HG02763 (cell line): ENCODE measurements at regions not wholly inside any gene's neighbourhood (a gene's known extent, or its start where the extent isn't known, plus 50 kb on each side); places are given as distances from the start of the nearest gene placed in this dataset.
"Not testable (repeated sequence)": the region's sequence is repeated elsewhere in the genome, so short reads cannot be mapped to it uniquely, and the experiment has no call there.

Experiments used
- ATAC-seq: cut with Tn5 transposase; IDR thresholded peaks from one replicate; pipeline ENCODE4 v1.9.1; 2021; ENCODE audit warnings: mild to moderate bottlenecking, moderate library complexity; ENCODE audit not compliant: unreplicated experiment

DNA sequence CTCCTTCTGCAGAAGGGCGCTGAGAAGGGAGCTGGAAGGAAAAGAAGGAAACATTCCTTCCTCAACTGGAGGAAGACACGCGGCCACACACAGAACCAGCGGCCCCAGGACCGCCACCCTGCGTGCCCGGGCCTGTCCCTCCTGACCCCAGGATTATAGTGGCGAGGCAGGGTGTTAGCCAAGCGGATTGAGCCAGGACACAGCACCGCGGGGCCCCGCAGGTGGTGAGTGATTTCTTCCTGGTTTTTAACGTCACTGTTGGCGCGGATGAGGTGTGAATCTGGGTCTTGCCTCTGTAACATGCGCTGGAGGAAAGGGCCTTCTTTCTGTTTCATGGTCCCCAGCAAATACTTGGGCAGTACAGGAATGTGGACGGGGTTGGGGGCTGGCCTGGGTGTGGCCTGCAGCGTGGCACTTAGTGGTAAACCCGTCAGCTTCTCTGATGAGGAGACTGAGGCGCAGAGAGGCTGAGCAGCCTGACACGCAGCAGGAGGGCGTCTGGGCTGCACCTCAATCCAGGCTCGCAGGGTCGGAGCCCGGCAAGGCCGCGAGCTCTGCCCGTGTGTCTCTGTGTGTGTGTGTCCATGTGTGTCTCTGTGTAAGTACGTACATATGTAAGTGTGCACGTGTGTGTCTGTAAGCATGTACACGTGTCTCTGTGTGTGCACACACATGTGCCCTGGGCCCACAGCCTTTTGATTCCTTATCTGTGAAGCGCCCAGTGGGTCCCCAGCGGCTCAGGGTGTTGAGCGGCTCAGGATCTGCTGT lies 158.4 kb upstream of the ZNF469 start:
- ATAC-seq, result not testable (repeated sequence)

DNA sequence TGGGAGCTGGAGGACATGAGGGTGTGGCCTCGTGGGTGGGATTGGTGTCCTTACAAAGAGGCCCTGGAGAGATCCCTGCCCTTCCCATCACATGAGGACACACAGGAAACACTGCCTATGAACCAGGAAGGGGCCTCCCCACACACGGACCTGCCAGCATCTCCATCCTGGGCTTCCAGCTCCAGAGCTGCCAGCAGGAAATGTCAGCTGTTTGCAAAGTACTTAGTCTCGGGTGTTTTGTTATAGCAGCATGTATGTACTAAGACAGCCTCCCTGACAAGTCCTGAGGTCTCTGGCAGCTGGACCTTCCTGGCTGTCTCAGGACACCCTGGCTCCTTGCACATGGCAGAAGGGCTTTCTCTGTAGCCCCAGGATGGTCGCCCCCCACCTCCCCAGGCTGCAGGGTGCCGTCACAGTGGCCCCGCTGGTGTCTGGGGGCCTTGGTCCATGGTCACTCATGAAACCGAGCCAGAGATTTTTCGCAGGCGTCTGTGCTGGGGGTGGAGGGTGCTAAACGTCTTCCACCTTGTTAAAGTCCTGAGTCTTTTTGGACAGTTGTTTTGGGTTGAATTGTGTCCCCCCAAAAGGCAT lies 157.0 kb upstream of the ZNF469 start:
- not testable (repeated sequence) for ATAC-seq

DNA sequence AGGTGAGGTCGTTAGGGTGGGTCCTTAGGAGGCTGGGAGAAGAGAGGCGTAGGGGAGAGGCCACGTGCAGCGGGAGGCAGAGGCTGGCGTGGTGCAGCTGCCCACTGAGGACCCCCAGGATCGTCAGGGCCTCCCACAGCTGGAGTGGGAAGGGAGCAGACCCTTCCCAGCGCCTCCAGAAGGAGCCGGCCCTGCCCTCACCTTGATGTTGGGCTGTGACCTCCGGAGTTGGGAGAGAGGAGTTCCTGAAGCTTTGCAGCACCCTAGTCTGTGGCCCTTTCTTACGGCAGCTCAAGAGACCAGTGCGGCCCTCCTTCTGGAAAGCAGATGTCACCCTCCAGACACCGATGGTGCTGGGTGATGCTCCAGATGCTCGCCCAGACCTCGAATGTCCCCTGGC lies 156.5 kb upstream of the ZNF469 start:
- not testable (repeated sequence) for ATAC-seq

DNA sequence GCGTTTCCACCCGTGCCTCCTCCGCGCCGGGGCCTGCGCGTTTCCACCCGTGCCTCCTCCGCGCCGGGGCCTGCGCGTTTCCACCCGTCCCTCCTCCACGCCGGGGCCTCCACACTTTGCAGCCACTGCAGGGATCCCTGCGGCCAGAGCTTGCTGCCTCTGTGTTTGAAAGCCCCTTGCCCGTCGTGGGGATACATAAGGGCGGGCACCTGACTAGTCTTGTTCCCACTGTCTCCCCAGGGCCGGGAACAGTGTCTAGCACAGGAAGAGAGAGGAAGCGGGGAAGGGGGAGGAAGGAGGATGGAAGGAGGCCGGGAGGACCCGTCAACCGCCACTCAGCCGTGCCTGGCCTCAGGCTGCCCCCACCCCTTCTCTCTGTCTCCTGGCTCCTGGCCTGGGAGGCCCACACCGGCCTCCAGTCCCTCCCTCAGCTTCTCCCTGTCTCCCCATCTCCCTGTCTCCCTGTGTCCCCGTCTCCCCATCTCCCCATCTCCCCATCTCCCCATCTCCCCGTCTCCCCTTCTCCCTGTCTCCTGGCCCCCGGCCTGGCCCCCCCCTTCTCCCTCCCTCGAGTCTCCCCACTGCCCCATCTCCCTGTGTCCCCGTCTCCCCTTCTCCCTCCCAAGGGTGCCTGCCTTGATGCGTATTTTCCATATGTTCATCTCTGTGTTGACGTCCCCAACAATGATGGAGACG lies 155.6 kb upstream of the ZNF469 start:
- not testable (repeated sequence) for ATAC-seq

DNA sequence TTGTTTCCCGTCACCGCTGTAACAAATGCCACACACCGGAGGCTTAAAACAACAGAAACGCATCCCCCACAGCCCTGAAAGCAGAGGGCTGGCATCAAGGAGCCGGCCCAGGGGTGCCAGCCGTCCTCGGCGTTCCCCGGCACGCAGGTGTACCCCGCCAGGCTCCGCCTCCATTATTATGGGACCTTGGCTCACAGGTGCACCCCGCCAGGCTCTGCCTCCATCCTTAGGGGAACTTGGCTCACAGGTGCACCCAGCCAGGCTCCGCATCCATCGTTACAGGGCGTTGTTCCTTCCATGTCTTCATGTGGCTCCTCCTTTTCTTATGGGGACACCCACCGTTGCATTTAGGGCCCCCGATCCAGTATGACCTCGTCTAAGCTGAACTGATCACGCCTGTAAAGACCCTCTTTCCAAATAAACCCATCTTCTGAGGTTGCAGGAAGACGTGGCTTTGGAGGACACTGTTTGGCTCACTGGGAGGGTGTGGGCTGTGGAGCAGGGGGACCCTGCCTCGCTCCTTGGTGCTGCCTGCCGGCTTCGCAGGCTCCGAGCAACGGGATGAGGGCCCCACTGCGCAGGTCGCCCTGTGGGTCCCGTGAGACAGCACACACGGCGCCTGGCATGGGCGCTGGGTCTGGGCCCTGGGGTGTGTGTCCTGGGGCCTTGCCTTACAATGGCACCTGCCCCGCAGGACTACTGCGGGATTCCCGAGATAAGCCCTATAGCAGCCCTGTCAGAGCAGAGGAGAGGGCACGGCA lies 154.9 kb upstream of the ZNF469 start:
- not testable (repeated sequence) for ATAC-seq

DNA sequence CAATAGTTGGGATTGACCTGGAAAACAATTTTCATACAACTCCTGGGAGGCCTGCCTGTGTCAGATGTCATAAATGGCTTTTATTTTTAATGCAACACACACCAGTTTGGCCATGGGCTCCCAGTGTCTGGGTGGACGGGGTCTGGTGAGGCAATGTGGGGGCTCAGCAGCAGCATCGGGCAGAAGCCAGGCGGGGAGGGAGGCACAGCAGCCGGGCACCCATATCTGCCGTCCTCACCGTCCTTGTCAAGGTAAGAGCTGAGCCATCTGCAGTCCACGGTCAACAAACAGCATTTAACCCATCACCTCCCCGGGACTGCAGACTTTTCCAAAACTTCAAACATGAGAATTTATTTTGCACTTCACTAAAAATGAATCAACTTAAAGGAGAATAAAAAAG lies 154.0 kb upstream of the ZNF469 start:
- not testable (repeated sequence) for ATAC-seq

DNA sequence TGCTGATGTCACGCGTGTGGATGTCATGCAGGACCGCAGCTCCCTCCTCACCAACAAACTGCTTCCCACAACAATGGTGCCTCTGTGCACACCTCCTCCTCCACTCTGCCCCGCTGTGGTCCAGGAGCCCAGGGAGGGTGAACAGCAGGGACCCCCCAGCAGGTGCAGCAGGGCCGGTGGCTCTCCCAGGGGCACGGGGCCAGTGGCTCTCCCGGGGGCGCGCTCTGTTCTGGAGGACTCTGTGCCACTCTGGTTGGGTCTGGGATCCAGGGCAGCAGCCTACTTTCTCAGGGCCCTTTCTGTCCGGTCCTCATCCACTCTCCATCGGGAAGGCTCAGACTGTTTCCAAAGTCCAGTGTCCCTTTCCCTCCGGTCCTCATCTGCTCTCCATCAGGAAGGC lies 153.0 kb upstream of the ZNF469 start:
- not testable (repeated sequence) for ATAC-seq

DNA sequence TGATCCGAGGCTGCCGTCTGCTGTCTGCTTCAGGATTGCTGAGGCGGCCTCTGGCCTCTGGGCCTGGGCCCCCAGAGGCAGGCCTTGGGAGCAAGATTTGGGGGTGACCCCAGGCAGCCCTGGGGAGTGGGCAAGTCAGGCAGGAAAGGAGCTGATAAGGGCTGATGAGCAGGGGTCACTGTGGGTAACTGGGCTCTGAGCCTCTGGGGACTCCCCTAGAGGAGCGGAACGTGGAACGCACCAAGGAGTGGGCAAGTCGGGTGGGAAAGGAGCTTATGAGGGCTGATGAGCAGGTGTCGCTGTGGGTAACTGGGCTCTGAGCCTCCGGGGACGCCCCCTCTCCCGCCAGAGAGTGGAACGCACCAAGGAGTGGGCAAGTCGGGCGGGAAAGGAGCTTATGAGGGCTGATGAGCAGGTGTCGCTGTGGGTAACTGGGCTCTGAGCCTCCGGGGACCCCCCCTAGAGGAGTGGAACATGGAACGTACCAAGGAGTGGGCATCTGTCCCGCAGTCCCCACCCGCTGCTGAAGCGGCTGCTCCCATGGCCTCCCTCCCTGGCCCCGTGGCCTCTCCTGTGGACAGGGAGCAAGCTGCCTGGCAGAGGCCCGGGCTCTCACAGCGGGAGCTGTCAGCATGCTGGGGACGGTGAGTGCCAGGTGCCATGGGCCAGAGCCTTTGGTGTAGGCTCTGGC lies 152.3 kb upstream of the ZNF469 start:
- ATAC-seq, result not testable (repeated sequence)

DNA sequence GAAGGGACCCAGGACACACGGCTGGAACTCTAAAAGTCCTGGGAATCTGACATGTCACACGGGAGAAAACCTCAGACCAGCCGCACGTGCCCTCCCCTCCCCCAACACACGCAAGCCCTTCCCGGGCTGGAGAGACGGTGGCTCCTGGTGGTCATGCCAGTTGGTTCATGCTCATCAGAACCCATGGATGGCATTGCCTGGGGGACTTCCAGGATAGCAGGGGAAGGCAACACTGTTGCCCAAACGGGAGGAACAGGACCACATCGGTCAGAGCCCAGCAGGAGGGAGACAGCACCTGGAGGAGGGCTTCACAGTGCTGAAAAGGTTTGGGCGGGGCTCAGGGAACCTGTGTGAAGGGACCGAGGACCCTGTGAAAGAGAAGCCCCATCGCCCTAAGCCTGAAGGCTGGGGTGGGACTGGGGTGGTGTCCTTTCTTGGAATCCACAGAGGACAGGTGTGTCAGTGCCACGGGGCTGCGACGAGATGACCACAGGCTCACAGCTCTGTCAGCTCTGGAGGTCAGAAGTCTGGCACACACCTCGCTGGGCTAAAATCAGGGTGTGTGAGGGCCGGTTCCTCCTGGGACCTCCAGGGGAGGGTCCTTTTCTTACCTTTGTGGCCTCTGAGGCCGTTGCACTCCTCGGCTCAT lies 151.7 kb upstream of the ZNF469 start:
- not testable (repeated sequence) for ATAC-seq

DNA sequence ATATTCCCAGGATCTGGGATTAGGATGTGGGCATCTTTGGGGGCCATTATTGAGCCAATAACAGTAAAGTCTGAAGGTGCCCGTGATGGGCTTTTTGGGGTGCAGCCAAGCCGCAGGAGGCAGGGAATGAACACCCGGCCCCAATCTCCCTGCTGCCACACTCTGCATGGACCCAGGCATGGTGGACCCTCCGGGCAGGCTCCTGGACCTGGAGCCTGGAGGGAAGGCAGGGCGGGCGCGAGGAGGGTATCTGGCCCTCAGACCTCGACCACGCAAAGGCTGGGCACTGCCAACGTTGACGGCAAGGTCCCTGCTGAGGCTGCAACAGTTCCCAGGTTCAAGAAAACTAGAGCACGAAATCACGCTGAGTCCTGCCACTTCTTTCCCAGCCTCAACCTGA lies 150.9 kb upstream of the ZNF469 start:
- not testable (repeated sequence) for ATAC-seq

DNA sequence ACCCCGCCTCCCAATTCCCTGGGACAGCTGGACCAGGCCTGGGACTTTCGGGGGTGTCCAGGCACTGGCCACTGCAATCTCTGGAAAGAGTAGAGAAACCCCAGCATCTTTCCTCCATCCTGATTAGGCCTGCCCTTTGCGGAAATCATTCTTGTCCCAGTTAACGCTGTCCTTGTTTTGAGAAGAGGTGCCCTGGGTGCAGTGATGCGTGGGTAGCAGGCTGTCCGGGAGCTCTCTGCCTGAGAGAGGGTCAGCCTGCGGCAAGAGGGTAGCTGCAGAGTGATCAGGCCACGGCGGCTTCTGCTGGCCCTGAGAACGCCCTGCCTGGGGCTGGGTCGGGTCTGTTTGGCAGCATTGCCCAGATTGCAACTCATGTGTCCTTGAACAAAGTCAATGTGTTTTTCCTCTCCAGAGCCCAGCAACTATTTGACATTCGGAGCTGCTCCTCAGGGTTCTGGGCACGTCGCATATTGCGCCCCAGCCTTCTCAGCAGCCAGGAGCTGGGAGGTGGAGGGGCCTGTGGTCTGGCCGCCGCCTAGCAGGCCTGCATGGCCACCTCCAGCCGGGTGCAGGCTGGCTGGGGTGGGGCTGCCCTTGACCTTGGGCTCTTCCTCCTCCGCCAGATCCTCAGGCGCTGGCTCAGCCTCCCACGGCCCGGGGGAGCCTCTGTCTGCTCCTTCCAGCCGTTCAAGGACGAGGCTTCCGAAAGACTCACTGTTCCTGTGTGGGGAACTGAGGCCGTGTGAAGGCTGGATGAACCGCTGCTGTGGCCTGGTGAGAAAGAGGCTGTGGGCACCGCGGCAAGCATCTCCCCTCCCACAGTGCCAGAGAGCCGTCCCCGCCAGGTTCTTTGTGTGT lies 150.1 kb upstream of the ZNF469 start:
- not testable (repeated sequence) for ATAC-seq

DNA sequence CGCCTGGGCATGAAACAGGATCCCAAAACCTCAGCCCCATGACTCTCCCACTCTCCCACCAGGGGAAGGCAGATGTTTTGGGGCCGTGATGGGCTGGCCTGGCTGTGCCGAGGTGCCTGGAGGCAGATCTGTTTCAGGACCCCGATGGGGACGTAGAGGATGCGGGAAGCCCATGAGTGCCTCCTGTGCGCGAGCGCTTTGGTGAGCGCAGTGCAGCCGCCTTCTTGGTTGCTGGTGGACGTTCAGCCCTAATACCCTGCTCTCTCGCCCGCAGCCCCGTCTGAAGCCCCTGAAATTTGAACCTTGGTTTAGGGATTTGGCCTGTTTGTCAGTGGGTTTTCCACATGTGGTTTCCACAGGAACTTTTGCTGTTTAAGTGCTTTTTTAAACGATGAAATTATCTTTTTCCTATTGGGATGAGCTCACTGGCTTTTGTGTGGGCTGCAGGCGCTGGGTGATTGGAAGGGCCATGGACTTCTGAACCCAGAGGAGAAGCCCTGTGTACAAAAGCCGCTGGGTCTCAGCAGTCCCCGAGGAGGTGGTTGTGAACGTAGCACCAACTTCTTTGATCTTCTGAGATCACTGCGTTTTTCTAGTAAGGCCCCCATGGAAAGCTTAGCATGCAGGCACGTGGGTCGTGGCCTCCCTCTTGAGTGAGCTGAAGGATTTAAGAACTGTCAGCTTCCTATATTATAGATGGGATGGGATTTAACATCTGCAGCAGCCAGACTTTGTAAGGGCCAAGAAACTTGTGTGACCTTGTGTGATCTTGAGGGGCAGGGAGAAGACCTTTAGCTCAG lies 148.9 kb upstream of the ZNF469 start:
- not testable (repeated sequence) for ATAC-seq

DNA sequence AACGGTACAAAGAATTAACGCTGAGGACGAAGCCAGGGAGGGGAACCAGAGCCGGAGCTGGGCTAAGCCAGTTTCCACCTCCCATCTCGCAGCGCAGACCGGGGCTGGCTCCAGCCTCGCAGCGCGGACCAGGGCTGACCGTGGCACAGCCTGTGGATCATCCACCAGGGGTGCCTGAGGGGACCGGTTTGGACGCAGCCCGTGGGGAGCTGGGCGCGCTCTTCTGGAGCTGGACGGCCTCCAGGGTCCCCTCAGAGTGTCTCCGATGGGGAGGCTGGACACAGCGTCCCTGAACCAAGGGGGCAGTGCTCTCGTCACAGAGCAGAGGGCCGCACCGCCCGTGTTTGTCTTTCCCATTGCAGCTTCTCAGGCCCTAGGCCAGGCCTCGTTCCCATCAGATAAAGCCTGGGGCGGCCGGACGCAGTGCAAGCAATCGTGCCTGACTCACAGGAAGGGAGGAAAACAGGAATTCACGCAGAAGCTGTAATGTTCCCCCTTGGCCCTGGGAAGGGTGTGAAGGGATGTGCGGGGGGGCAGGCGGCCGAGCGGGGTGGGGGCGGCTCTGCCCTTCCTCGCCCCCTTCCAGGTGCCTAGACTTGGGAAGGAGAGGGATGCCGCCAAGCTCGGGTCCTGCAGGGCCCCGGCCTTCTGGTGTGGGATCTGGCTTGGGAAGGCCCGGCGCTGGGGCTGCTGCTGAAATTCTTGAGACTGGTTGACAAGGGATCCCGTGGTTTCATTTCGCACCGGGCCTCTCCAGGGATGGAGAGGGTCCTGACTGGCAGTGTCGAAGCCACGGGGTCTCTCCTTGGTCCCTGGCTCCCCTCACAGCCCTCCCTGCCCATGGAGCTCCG lies 148.1 kb upstream of the ZNF469 start:
- ATAC-seq, result not testable (repeated sequence)

DNA sequence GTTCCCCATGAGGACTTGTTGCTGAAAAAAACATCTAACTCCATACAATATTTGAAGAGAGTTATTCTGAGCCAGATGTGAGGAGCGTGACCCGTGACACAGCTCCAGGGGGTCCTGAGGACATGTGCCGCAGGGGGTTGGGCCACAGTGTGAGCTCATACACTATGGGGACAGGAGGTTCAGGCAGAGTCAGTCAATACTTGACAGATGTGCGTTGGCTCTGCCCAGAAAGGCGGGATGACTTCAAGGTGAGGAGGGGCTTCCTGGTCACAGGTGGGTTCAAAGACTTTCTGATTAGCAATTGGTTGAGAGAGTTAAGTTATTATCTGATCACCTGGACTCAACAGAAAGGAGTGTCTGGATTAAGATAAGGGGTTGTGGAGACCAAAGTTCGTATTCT lies 147.1 kb upstream of the ZNF469 start:
- ATAC-seq, result not testable (repeated sequence)

DNA sequence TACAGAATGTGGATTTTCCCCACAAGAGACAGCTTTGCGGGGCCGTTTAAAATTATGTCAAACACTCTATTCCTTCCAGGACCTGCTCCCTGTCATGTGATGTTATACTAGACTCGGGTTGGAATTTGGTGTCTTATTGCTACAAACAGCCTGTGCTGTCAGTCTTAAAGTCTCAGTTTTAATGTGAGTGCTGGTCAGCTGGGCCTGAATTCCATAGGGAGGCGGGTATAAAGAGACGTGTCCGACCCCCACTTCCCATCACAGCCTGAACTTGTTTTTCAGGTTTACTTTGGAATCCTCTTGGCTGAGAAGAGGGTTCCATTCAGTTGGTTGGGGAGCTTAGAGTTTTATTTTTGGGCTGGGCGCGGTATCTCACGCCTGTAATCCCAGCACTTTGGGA lies 146.5 kb upstream of the ZNF469 start:
- ATAC-seq, result not testable (repeated sequence)

DNA sequence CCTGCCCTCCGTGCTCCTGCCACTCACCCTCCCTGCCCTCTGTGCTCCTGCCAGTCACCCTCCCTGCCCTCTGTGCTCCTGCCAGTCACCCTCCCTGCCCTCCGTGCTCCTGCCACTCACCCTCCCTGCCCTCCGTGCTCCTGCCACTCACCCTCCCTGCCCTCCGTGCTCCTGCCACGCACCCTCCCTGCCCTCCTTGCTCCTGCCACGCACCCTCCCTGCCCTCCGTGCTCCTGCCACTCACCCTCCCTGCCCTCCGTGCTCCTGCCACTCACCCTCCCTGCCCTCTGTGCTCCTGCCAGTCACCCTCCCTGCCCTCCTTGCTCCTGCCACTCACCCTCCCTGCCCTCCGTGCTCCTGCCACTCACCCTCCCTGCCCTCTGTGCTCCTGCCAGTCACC lies 145.4 kb upstream of the ZNF469 start:
- ATAC-seq, result not testable (repeated sequence)

DNA sequence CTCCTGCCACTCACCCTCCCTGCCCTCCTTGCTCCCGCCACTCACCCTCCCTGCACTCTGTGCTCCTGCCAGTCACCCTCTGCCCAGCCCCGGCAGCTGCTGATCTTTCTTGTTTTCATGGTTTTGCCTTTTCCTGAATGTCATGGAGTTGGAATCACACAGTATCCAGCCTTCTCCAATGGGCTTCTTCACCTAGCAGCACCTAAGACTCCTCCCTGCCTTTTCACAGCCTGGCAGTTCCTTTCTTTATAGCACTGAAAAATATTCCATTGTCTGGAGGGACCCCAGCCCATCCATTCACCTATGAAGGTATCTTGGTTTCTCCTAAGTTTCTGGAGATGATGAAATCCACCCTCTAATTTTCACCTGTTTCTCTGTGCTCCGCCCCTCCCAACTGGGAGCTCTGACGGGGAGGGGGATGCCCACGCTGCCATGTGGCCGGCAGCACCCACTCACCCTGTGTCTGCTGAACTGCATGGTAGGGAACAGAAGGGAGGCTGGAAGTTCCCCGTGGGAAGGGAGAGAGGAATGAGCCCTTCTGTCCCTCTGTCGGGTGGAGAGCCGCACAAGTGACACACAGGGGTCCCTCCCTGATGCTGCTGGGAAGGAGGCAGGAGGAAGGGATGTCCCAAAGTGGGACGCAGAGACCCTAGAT lies 144.9 kb upstream of the ZNF469 start:
- not testable (repeated sequence) for ATAC-seq
